HG03139 (cell line): ENCODE measurements at regions not wholly inside any gene's neighbourhood (a gene's known extent, or its start where the extent isn't known, plus 50 kb on each side); places are given as distances from the start of the nearest gene placed in this dataset.
"Not testable (repeated sequence)": the region's sequence is repeated elsewhere in the genome, so short reads cannot be mapped to it uniquely, and the experiment has no call there.

Experiments used
- ATAC-seq: cut with Tn5 transposase; IDR thresholded peaks from one replicate; pipeline ENCODE4 v1.9.1; 2021; ENCODE audit not compliant: unreplicated experiment

GRCh38 chr12:25682421-25682820 is 129.3 kb upstream of the LMNTD1 start:
- no peak for ATAC-seq

GRCh38 chr12:25684070-25684469 is 131.0 kb upstream of the LMNTD1 start:
- no peak for ATAC-seq

- ATAC-seq: no peak
Measured at GRCh38 chr12:25686351-25686750, 133.3 kb upstream of the LMNTD1 start.

- no peak for ATAC-seq
Measured at GRCh38 chr12:25687226-25687625, 134.1 kb upstream of the LMNTD1 start.

GRCh38 chr12:25688851-25689250 is 135.8 kb upstream of the LMNTD1 start:
- ATAC-seq: not testable (repeated sequence)

GRCh38 chr12:25689996-25690501 is 137.0 kb upstream of the LMNTD1 start:
- no peak for ATAC-seq

GRCh38 chr12:25690996-25691864 is 138.1 kb upstream of the LMNTD1 start:
- no peak for ATAC-seq

- no peak for ATAC-seq
Measured at GRCh38 chr12:25691865-25692114, 138.7 kb upstream of the LMNTD1 start.

GRCh38 chr12:25692115-25693035 is 139.3 kb upstream of the LMNTD1 start:
- no peak for ATAC-seq

GRCh38 chr12:25694072-25694471 is 141.0 kb upstream of the LMNTD1 start:
- no peak for ATAC-seq

- no peak for ATAC-seq
Measured at GRCh38 chr12:25695574-25695973, 142.5 kb upstream of the LMNTD1 start.

GRCh38 chr12:25698772-25699171 is 145.7 kb upstream of the LMNTD1 start:
- no peak for ATAC-seq

GRCh38 chr12:25699454-25699853 is 146.4 kb upstream of the LMNTD1 start:
- no peak for ATAC-seq

GRCh38 chr12:25701290-25701689 is 148.2 kb upstream of the LMNTD1 start:
- no peak for ATAC-seq

- ATAC-seq: no peak
Measured at GRCh38 chr12:25702553-25702952, 149.5 kb upstream of the LMNTD1 start.

- no peak for ATAC-seq
Measured at GRCh38 chr12:25705261-25705660, 152.2 kb upstream of the LMNTD1 start.

- ATAC-seq: not testable (repeated sequence)
Measured at GRCh38 chr12:25706646-25707045, 153.6 kb upstream of the LMNTD1 start.

- no peak for ATAC-seq
Measured at GRCh38 chr12:25707056-25707455, 154.0 kb upstream of the LMNTD1 start.

GRCh38 chr12:25708661-25709060 is 155.6 kb upstream of the LMNTD1 start:
- no peak for ATAC-seq

GRCh38 chr12:25710128-25710527 is 157.0 kb upstream of the LMNTD1 start:
- ATAC-seq: no peak

GRCh38 chr12:25710938-25711605 is 158.0 kb upstream of the LMNTD1 start:
- not testable (repeated sequence) for ATAC-seq
